H9 (cell line): ENCODE measurements at regions not wholly inside any gene's neighbourhood (a gene's known extent, or its start where the extent isn't known, plus 50 kb on each side); places are given as distances from the start of the nearest gene placed in this dataset.
"Not testable (repeated sequence)": the region's sequence is repeated elsewhere in the genome, so short reads cannot be mapped to it uniquely, and the experiment has no call there.

ENCODE experiments used
- DNase-seq: peaks from one replicate; pipeline ENCODE4 v3.0.0-alpha.2; 2017
- H2AFZ ChIP-seq: one replicate; pipeline ENCODE4 v1.6.1; 2013; ENCODE audit warnings: mild to moderate bottlenecking, low read length, control low read depth, moderate library complexity
- H2AK5ac ChIP-seq: 2 replicates; pipeline ENCODE4 v1.6.1; 2013; ENCODE audit warnings: low read length, control low read depth, mixed read lengths; ENCODE audit not compliant: insufficient read length
- H2BK120ac ChIP-seq: one replicate; pipeline ENCODE4 v1.6.1; 2013; ENCODE audit warnings: low read depth, mild to moderate bottlenecking, low read length, control low read depth, inconsistent platforms; ENCODE audit not compliant: poor library complexity, severe bottlenecking
- H2BK12ac ChIP-seq: 2 replicates; pipeline ENCODE4 v1.6.1; 2013; ENCODE audit warnings: low read length, control low read depth, mixed read lengths, low read depth; ENCODE audit not compliant: insufficient read length
- H2BK15ac ChIP-seq: 2 replicates; pipeline ENCODE4 v1.6.1; 2013; ENCODE audit warnings: low read depth, low read length, control low read depth
- H2BK20ac ChIP-seq: one replicate; pipeline ENCODE4 v1.6.1; 2013; ENCODE audit warnings: low read depth, mild to moderate bottlenecking, low read length, control low read depth, inconsistent platforms; ENCODE audit not compliant: poor library complexity, severe bottlenecking
- H2BK5ac ChIP-seq: 2 replicates; pipeline ENCODE4 v1.6.1; 2013; ENCODE audit warnings: low read length, control low read depth, mixed read lengths; ENCODE audit not compliant: insufficient read length
- H3K14ac ChIP-seq: 2 replicates; pipeline ENCODE4 v1.6.1; 2013; ENCODE audit warnings: low read length, control low read depth; ENCODE audit not compliant: insufficient read depth
- H3K18ac ChIP-seq: 2 replicates; pipeline ENCODE4 v1.6.1; 2013; ENCODE audit warnings: low read depth, mild to moderate bottlenecking, mixed read lengths, low read length, control low read depth; ENCODE audit not compliant: insufficient read length
- H3K23ac ChIP-seq: 2 replicates; pipeline ENCODE4 v1.6.1; 2013; ENCODE audit warnings: low read length, control low read depth, mixed read lengths, low read depth; ENCODE audit not compliant: insufficient read length
- H3K23me2 ChIP-seq: 2 replicates; pipeline ENCODE4 v1.6.1; 2013; ENCODE audit warnings: low read depth, mild to moderate bottlenecking, mixed read lengths, low read length, control low read depth; ENCODE audit not compliant: insufficient read length, poor library complexity, severe bottlenecking
- H3K27ac ChIP-seq: 2 replicates; pipeline ENCODE4 v1.5.1; 2013; ENCODE audit warnings: low read length, control low read depth, mixed read lengths, low read depth; ENCODE audit not compliant: insufficient read length
- H3K27me3 ChIP-seq: 2 replicates; pipeline ENCODE4 v1.6.1; 2013; ENCODE audit warnings: low read length, control low read depth, inconsistent platforms; ENCODE audit not compliant: insufficient read depth
- H3K4ac ChIP-seq: 2 replicates; pipeline ENCODE4 v1.6.1; 2013; ENCODE audit warnings: low read depth, mild to moderate bottlenecking, control low read depth, inconsistent platforms, low read length, moderate library complexity
- H3K4me1 ChIP-seq: 2 replicates; pipeline ENCODE4 v1.6.1; 2013; ENCODE audit warnings: low read length, control low read depth, inconsistent platforms; ENCODE audit not compliant: insufficient read depth
- H3K4me2 ChIP-seq: 2 replicates; pipeline ENCODE4 v1.6.1; 2013; ENCODE audit warnings: low read length, control low read depth, mixed read lengths; ENCODE audit not compliant: insufficient read length, insufficient read depth
- H3K56ac ChIP-seq: 2 replicates; pipeline ENCODE4 v1.6.1; 2013; ENCODE audit warnings: low read depth, mild to moderate bottlenecking, mixed read lengths, low read length, control low read depth; ENCODE audit not compliant: insufficient read length
- H3K79me1 ChIP-seq: 2 replicates; pipeline ENCODE4 v1.6.1; 2013; ENCODE audit warnings: low read depth, mild to moderate bottlenecking, moderate library complexity, low read length, control low read depth, inconsistent platforms; ENCODE audit not compliant: insufficient read depth, poor library complexity, severe bottlenecking
- H3K79me2 ChIP-seq: 2 replicates; pipeline ENCODE4 v1.6.1; 2013; ENCODE audit warnings: low read length, control low read depth, inconsistent platforms; ENCODE audit not compliant: insufficient read depth
- H3K9ac ChIP-seq: 2 replicates; pipeline ENCODE4 v1.6.1; 2013; ENCODE audit warnings: low read length, control low read depth, mixed read lengths; ENCODE audit not compliant: insufficient read length; ENCODE audit errors: extremely low read depth
- H3K9me3 ChIP-seq: one replicate; pipeline ENCODE4 v1.6.1; 2013; ENCODE audit warnings: low read depth, low read length, inconsistent platforms; ENCODE audit not compliant: control insufficient read depth
- H3T11ph ChIP-seq: one replicate; pipeline ENCODE4 v1.6.1; 2013; ENCODE audit warnings: mild to moderate bottlenecking, low read length, control low read depth, inconsistent platforms
- H4K20me1 ChIP-seq: one replicate; pipeline ENCODE4 v1.6.1; 2013; ENCODE audit not compliant: control insufficient read depth, insufficient read length, insufficient read depth
- H4K5ac ChIP-seq: 2 replicates; pipeline ENCODE4 v1.6.1; 2013; ENCODE audit warnings: low read depth, mild to moderate bottlenecking, mixed read lengths, low read length, control low read depth; ENCODE audit not compliant: insufficient read length
- H4K8ac ChIP-seq: replicated peaks from 2 replicates; pipeline ENCODE4 v1.6.1; 2013; ENCODE audit warnings: low read length, control low read depth, mixed read lengths, low read depth; ENCODE audit not compliant: insufficient read length
- H4K91ac ChIP-seq: 2 replicates; pipeline ENCODE4 v1.6.1; 2013; ENCODE audit warnings: low read depth, mild to moderate bottlenecking, moderate library complexity, mixed read lengths, low read length, control low read depth; ENCODE audit not compliant: insufficient read length
- H3K27ac Mint-ChIP-seq, 3 experiments: 2 replicates in 2 of 3; 3 replicates in 1 of 3; pipeline ENCODE4 v1.8.0; 2020 to 2021; ENCODE audit warnings: mixed read lengths in 3 of 3, mild to moderate bottlenecking in 1 of 3, moderate library complexity in 1 of 3
- H3K27me3 Mint-ChIP-seq: 2 replicates; pipeline ENCODE4 v1.8.0; 2021; ENCODE audit warnings: low read depth, mild to moderate bottlenecking, moderate library complexity, mixed read lengths
- H3K36me3 Mint-ChIP-seq, 3 experiments: 2 replicates in 2 of 3; 3 replicates in 1 of 3; pipeline ENCODE4 v1.8.0; 2020 to 2021; ENCODE audit warnings: low read depth in 3 of 3, mixed read lengths in 3 of 3; ENCODE audit not compliant: insufficient read depth in 1 of 3
- H3K4me1 Mint-ChIP-seq, 2 experiments: 2 replicates each; pipeline ENCODE4 v1.8.0; 2020; ENCODE audit warnings: mixed read lengths in 2 of 2
- H3K4me3 Mint-ChIP-seq, 2 experiments: 2 replicates in 1 of 2; 3 replicates in 1 of 2; pipeline ENCODE4 v1.8.0; 2020 to 2021; ENCODE audit warnings: mild to moderate bottlenecking in 2 of 2, mixed read lengths in 2 of 2, moderate library complexity in 1 of 2
- H3K9me3 Mint-ChIP-seq, 2 experiments: 2 replicates in 1 of 2; 3 replicates in 1 of 2; pipeline ENCODE4 v1.8.0; 2020; ENCODE audit warnings: mild to moderate bottlenecking in 2 of 2, mixed read lengths in 2 of 2, moderate library complexity in 1 of 2
- WGBS: extraction: QIAGEN DNeasy Blood & Tissue Kit; methylation state at CpG from one replicate; pipeline ENCODE4 v1.1.7; 2013; ENCODE audit warnings: missing lambda C conversion rate, low lambda C conversion rate, mixed read lengths; ENCODE audit not compliant: insufficient read length; ENCODE audit errors: extremely low coverage; 5-methylcytosine and 5-hydroxymethylcytosine counted together

DNA sequence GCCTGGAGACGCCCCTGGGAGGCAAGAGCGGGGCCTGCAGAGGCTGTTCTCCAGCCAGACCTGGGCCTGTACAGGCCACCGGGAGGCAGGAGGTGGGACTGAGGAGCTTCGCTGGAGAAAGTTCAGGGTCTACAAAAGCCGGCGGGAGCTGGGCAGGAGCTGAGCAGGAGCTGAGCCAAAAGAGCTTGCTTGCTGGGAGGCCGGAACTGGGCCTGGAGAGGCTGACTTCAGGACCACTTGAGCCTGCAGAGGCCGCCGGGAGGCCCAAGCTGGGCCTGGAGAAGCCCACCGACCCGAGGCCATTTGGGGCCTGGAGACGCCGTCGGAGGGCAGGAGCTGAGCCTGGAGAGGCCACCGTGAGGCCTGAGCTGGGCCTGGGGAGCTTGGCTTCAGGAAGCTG is 309.0 kb downstream of the ZNF479 start:
- H2BK5ac ChIP-seq, H4K8ac ChIP-seq, H3T11ph ChIP-seq, H4K91ac ChIP-seq, H4K5ac ChIP-seq, H3K4me2 ChIP-seq, H2BK12ac ChIP-seq, H3K4ac ChIP-seq, H3K27ac ChIP-seq, H2BK20ac ChIP-seq, H3K23me2 ChIP-seq, H3K4me1 ChIP-seq, H3K79me2 ChIP-seq, H3K9me3 ChIP-seq, H3K79me1 ChIP-seq, H3K56ac ChIP-seq, H3K23ac ChIP-seq, H3K9ac ChIP-seq, H3K4me1 Mint-ChIP-seq, DNase-seq, H3K36me3 Mint-ChIP-seq, H3K14ac ChIP-seq, H2BK15ac ChIP-seq, H2AK5ac ChIP-seq, H3K27me3 Mint-ChIP-seq, H3K18ac ChIP-seq, H3K27me3 ChIP-seq, H2AFZ ChIP-seq, H3K4me3 Mint-ChIP-seq, H3K27ac Mint-ChIP-seq, H2BK120ac ChIP-seq, H4K20me1 ChIP-seq: not testable (repeated sequence)
- peaks cover 12 to 21% of the 10 kb centered on the region in 2 experiments for H3K9me3 Mint-ChIP-seq
- WGBS = no CpG with 5 or more reads among the region's 15 CpGs

GRCh38 chr7:56822153-56822552 is 310.1 kb downstream of the ZNF479 start:
- not testable (repeated sequence) for H3K4ac ChIP-seq, H3K9ac ChIP-seq, H3K4me1 Mint-ChIP-seq, H3K9me3 ChIP-seq, H3K4me2 ChIP-seq, H2BK15ac ChIP-seq, H3K14ac ChIP-seq, H3K56ac ChIP-seq, H3K4me1 ChIP-seq, DNase-seq, H4K5ac ChIP-seq, H2BK20ac ChIP-seq, H3K27ac Mint-ChIP-seq, H3K36me3 Mint-ChIP-seq, H3K79me2 ChIP-seq, H3T11ph ChIP-seq, H2BK12ac ChIP-seq, H4K8ac ChIP-seq, H2AK5ac ChIP-seq, H3K27me3 Mint-ChIP-seq, H4K91ac ChIP-seq, H3K27me3 ChIP-seq, H3K27ac ChIP-seq, H2AFZ ChIP-seq, H4K20me1 ChIP-seq, H2BK5ac ChIP-seq, H3K23ac ChIP-seq, H3K23me2 ChIP-seq, H3K79me1 ChIP-seq, H3K18ac ChIP-seq, H2BK120ac ChIP-seq, H3K4me3 Mint-ChIP-seq
- WGBS = no CpG with 5 or more reads among the region's 18 CpGs
- H3K9me3 Mint-ChIP-seq = peaks cover 4 to 10% of the 10 kb centered on the region in 2 experiments; a peak in 3 of 5 replicates
